OCI-LY3 (cell line): ENCODE measurements at regions not wholly inside any gene's neighbourhood (a gene's known extent, or its start where the extent isn't known, plus 50 kb on each side); places are given as distances from the start of the nearest gene placed in this dataset.

Experiments used
- H2AFZ ChIP-seq: fragments of 200-600, 300-600 bp; shearing (Covaris generic); 2 replicates; pipeline ENCODE4 v1.6.0; 2014; ENCODE audit warnings: antibody characterized with exemption, low read depth, low read length
- H3K27ac ChIP-seq: fragments of 200-600, 300-600 bp; sonication (generic); 2 replicates; pipeline ENCODE4 v1.5.1; 2014; ENCODE audit warnings: mild to moderate bottlenecking, low read length, moderate library complexity, mixed read lengths
- H3K27me3 ChIP-seq: fragments of 200-600, 300-600 bp; sonication (generic); 2 replicates; pipeline ENCODE4 v1.6.1; 2014; ENCODE audit warnings: low read depth, low read length, mixed read lengths
- H3K36me3 ChIP-seq: fragments of 200-600, 300-600 bp; sonication (generic); replicated peaks from 2 replicates; pipeline ENCODE3; 2014; ENCODE audit warnings: low read depth, low read length, mixed read lengths
- H3K4me1 ChIP-seq: fragments of 300-600, 200-600 bp; sonication (generic); 2 replicates; pipeline ENCODE4 v1.6.1; 2014; ENCODE audit warnings: low read length, mixed read lengths
- H3K4me2 ChIP-seq: fragments of 200-600, 300-600 bp; sonication (generic); 2 replicates; pipeline ENCODE4 v1.6.1; 2014; ENCODE audit warnings: low read length, mixed read lengths
- H3K4me3 ChIP-seq: fragments of 300-600, 200-600 bp; sonication (generic); 2 replicates; pipeline ENCODE4 v1.5.1; 2014; ENCODE audit warnings: antibody characterized with exemption, mild to moderate bottlenecking, low read length, moderate library complexity
- H3K79me2 ChIP-seq: fragments of 300-600, 200-600 bp; shearing (Covaris generic); 2 replicates; pipeline ENCODE4 v1.6.1; 2014; ENCODE audit warnings: mild to moderate bottlenecking, low read length, mixed read lengths
- H3K9ac ChIP-seq: fragments of 300-600, 200-600 bp; shearing (Covaris generic); 2 replicates; pipeline ENCODE4 v1.6.0; 2014; ENCODE audit warnings: mild to moderate bottlenecking, low read length, moderate library complexity
- H3K9me3 ChIP-seq: fragments of 200-600, 300-600 bp; shearing (Covaris generic); 2 replicates; pipeline ENCODE4 v1.6.1; 2014; ENCODE audit warnings: low read length, mixed read lengths; ENCODE audit not compliant: insufficient read depth
- H4K20me1 ChIP-seq: fragments of 200-600, 300-600 bp; sonication (generic); 2 replicates; pipeline ENCODE4 v1.6.1; 2016; ENCODE audit warnings: low read length, mixed read lengths; ENCODE audit not compliant: insufficient read depth
- CTCF ChIP-seq: fragments of 200-600, 300-600 bp; sonication (generic); IDR thresholded peaks from 2 replicates; pipeline ENCODE4 v1.5.1; 2014; ENCODE audit warnings: antibody characterized with exemption, low read length, low read depth
- EZH2phosphoT487 ChIP-seq: fragments of 200-600 bp; shearing (Covaris generic); IDR thresholded peaks from 2 replicates; pipeline ENCODE4 v1.6.1; 2018; ENCODE audit warnings: antibody characterized with exemption, mixed run types, low read depth

- no peaks in the 10 kb centered on the region for H3K4me1 ChIP-seq
- H3K79me2 ChIP-seq = no peaks in the 10 kb centered on the region
- no peak overlapping the region for H3K4me3 ChIP-seq
- H3K27me3 ChIP-seq = peaks cover 3% of the 10 kb centered on the region; the same call in 1 of the 2 replicates
- no peak overlapping the region for H2AFZ ChIP-seq
- H3K27ac ChIP-seq = no peak overlapping the region
- no peaks in the 10 kb centered on the region for H3K9me3 ChIP-seq
- H3K4me2 ChIP-seq = no peak overlapping the region
- no peaks in the 10 kb centered on the region for H3K36me3 ChIP-seq
- TF ChIP-seq EZH2phosphoT487 (no peak), CTCF (no peak)
- H4K20me1 ChIP-seq = no peaks in the 10 kb centered on the region
- H3K9ac ChIP-seq = no peak overlapping the region
Observed at GRCh38 chr6:167396068-167396658, 71.3 kb downstream of the TTLL2 start.

GRCh38 chr6:167396659-167397490 is 72.0 kb downstream of the TTLL2 start:
- H3K36me3 ChIP-seq = no peaks in the 10 kb centered on the region
- no peak overlapping the region for H3K27ac ChIP-seq
- peaks cover 3% of the 10 kb centered on the region; the same call in 1 of the 2 replicates for H3K27me3 ChIP-seq
- no peak overlapping the region for H3K9ac ChIP-seq
- H3K79me2 ChIP-seq = no peaks in the 10 kb centered on the region
- no peaks in the 10 kb centered on the region for H3K4me1 ChIP-seq
- no peak overlapping the region for H3K4me3 ChIP-seq
- no peak for TF ChIP-seq EZH2phosphoT487
- no peak for TF ChIP-seq CTCF
- no peaks in the 10 kb centered on the region for H3K9me3 ChIP-seq
- H2AFZ ChIP-seq = no peak overlapping the region
- no peaks in the 10 kb centered on the region for H4K20me1 ChIP-seq
- H3K4me2 ChIP-seq = no peak overlapping the region

- Histone ChIP-seq H3K4me1 (no peaks in the 10 kb centered on the region), H3K9ac (no peak overlapping the region), H4K20me1 (no peaks in the 10 kb centered on the region), H3K4me3 (no peak overlapping the region), H2AFZ (no peak overlapping the region), H3K27ac (no peak overlapping the region), H3K4me2 (no peak overlapping the region), H3K9me3 (no peaks in the 10 kb centered on the region), H3K27me3 (peaks cover 3% of the 10 kb centered on the region; the same call in 1 of the 2 replicates), H3K79me2 (no peaks in the 10 kb centered on the region), H3K36me3 (no peaks in the 10 kb centered on the region)
- TF ChIP-seq CTCF = no peak
- TF ChIP-seq EZH2phosphoT487 = no peak
Observed at GRCh38 chr6:167397712-167398111, 72.8 kb downstream of the TTLL2 start.

GRCh38 chr6:167398214-167399050 is 73.5 kb downstream of the TTLL2 start:
- no peaks in the 10 kb centered on the region for H3K79me2 ChIP-seq
- TF ChIP-seq EZH2phosphoT487 (no peak), CTCF (no peak)
- H3K27ac ChIP-seq = no peak overlapping the region
- no peak overlapping the region for H3K4me2 ChIP-seq
- no peaks in the 10 kb centered on the region for H4K20me1 ChIP-seq
- H3K9ac ChIP-seq = no peak overlapping the region
- H3K27me3 ChIP-seq = peaks cover 3% of the 10 kb centered on the region; the same call in 1 of the 2 replicates
- no peaks in the 10 kb centered on the region for H3K36me3 ChIP-seq
- H3K9me3 ChIP-seq = no peaks in the 10 kb centered on the region
- H3K4me3 ChIP-seq = no peak overlapping the region
- H2AFZ ChIP-seq = no peak overlapping the region
- H3K4me1 ChIP-seq = no peaks in the 10 kb centered on the region
